ENCODE measurements at regions not wholly inside any gene's neighbourhood (a gene's known extent, or its start where the extent isn't known, plus 50 kb on each side); places are given as distances from the start of the nearest gene placed in this dataset.
A peak's percentile ranks its signal among the peaks of the same experiment; 100 is the strongest.

DNA sequence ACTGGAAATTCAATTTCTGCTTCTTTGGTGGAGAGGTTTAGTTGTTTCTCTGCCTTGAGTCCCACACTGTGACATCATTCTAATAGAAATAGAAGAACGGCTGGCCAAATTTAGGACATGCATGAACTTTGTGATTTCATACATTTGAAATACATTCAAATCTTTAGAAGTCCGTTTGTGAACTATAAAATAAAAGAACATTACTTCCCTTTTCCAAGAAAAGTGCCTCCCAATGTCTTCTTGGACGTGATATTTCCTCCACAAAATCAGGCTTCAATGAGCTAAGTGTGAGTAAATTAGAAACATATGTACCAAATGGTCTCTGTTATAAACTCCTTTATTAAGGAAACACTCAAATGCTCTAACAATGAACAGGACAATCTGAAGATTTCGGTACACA lies 314.5 kb upstream of the AKR1E2 start:
- H3K9me3 ChIP-seq (ENCODE audit: insufficient read depth, low read length, severe bottlenecking): no peaks in the 10 kb centered on the region
- no peak overlapping the region for H2AFZ ChIP-seq (ENCODE audit: low read depth, low read length)
- H3K9ac ChIP-seq (ENCODE audit: low read depth, low read length): no peak overlapping the region
- H3K36me3 ChIP-seq (ENCODE audit: insufficient read depth, low read length): no peaks in the 10 kb centered on the region
- ATAC-seq (ENCODE audit: insufficient read depth, low read depth): no peak
- H3K4me1 ChIP-seq (ENCODE audit: insufficient read depth, low read length): peaks cover 3% of the 10 kb centered on the region; the same call in 1 of the 2 replicates
- TF ChIP-seq EZH2 (IDR thresholded peaks at IDR 0.05; ENCODE audit: borderline replicate concordance, low read depth, low read length, severe bottlenecking) (no peak), CTCF (IDR thresholded peaks at IDR 0.05; ENCODE audit: borderline replicate concordance, extremely low read depth, low read length, poor library complexity, severe bottlenecking) (no peak)
- no peaks in the 10 kb centered on the region for H4K20me1 ChIP-seq (ENCODE audit: insufficient read depth, low read length)
- H3K27me3 ChIP-seq (ENCODE audit: insufficient read depth, low read length, poor library complexity): no peaks in the 10 kb centered on the region
- no peak overlapping the region for H3K27ac ChIP-seq (ENCODE audit: low read length)
- no peak overlapping the region for H3K4me2 ChIP-seq (ENCODE audit: insufficient read depth, low read length)
- no peaks in the 10 kb centered on the region for H3K79me2 ChIP-seq (ENCODE audit: insufficient read depth, low read length)
- no peak overlapping the region for H3K4me3 ChIP-seq (ENCODE audit: low read depth in 1 of 2, low read length in 2 of 2)
- no peak for DNase-seq

DNA sequence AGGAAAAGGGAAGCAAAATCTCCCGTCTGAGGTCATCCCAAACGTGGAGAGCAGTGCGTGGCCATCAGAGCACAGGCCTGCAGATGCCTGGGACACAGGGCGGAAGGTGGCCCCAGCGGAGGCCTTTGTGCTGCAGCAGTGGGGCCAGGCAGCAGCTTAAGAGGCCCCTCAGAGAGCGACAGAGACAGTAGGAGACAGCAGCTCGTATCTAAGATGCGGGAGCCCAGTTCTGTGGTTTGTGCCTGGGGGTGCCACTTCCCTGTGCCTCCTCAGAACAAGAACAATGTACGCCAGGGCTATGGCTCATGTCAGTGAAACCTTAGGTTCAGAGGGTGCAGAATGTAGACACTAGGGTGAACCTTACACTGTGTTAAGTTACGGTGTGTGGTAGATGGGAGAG lies 316.6 kb upstream of the AKR1E2 start:
- TF ChIP-seq EZH2 (IDR thresholded peaks at IDR 0.05; ENCODE audit: borderline replicate concordance, low read depth, low read length, severe bottlenecking) (no peak), CTCF (IDR thresholded peaks at IDR 0.05; ENCODE audit: borderline replicate concordance, extremely low read depth, low read length, poor library complexity, severe bottlenecking) (no peak)
- Histone ChIP-seq H3K27ac (ENCODE audit: low read length) (no peak overlapping the region), H4K20me1 (ENCODE audit: insufficient read depth, low read length) (no peaks in the 10 kb centered on the region), H3K4me3 (ENCODE audit: low read depth in 1 of 2, low read length in 2 of 2) (no peak overlapping the region), H3K4me1 (ENCODE audit: insufficient read depth, low read length) (peaks cover 3% of the 10 kb centered on the region; the same call in 1 of the 2 replicates), H3K27me3 (ENCODE audit: insufficient read depth, low read length, poor library complexity) (no peaks in the 10 kb centered on the region), H3K9ac (ENCODE audit: low read depth, low read length) (no peak overlapping the region), H3K79me2 (ENCODE audit: insufficient read depth, low read length) (no peaks in the 10 kb centered on the region), H3K36me3 (ENCODE audit: insufficient read depth, low read length) (no peaks in the 10 kb centered on the region), H3K4me2 (ENCODE audit: insufficient read depth, low read length) (no peak overlapping the region), H2AFZ (ENCODE audit: low read depth, low read length) (no peak overlapping the region; the same call in 1 of the 2 replicates), H3K9me3 (ENCODE audit: insufficient read depth, low read length, severe bottlenecking) (no peaks in the 10 kb centered on the region)
- peak; percentile 77 for ATAC-seq (ENCODE audit: insufficient read depth, low read depth)
- peak; percentile 58 for DNase-seq

- DNase-seq (no peak), ATAC-seq (ENCODE audit: insufficient read depth, low read depth) (no peak)
- Histone ChIP-seq H3K4me3 (ENCODE audit: low read depth in 1 of 2, low read length in 2 of 2) (no peak overlapping the region), H3K36me3 (ENCODE audit: insufficient read depth, low read length) (no peaks in the 10 kb centered on the region), H3K27ac (ENCODE audit: low read length) (no peak overlapping the region), H3K4me2 (ENCODE audit: insufficient read depth, low read length) (no peak overlapping the region), H2AFZ (ENCODE audit: low read depth, low read length) (no peak overlapping the region), H3K79me2 (ENCODE audit: insufficient read depth, low read length) (no peaks in the 10 kb centered on the region), H3K9me3 (ENCODE audit: insufficient read depth, low read length, severe bottlenecking) (no peaks in the 10 kb centered on the region), H3K9ac (ENCODE audit: low read depth, low read length) (no peak overlapping the region), H3K4me1 (ENCODE audit: insufficient read depth, low read length) (peaks cover 3% of the 10 kb centered on the region; the same call in 1 of the 2 replicates), H3K27me3 (ENCODE audit: insufficient read depth, low read length, poor library complexity) (no peaks in the 10 kb centered on the region), H4K20me1 (ENCODE audit: insufficient read depth, low read length) (no peaks in the 10 kb centered on the region)
- TF ChIP-seq EZH2 (IDR thresholded peaks at IDR 0.05; ENCODE audit: borderline replicate concordance, low read depth, low read length, severe bottlenecking) (no peak), CTCF (IDR thresholded peaks at IDR 0.05; ENCODE audit: borderline replicate concordance, extremely low read depth, low read length, poor library complexity, severe bottlenecking) (no peak)
These were observed 319.9 kb upstream of the AKR1E2 start for GRCh38 chr10:4506095-4506494.

DNA sequence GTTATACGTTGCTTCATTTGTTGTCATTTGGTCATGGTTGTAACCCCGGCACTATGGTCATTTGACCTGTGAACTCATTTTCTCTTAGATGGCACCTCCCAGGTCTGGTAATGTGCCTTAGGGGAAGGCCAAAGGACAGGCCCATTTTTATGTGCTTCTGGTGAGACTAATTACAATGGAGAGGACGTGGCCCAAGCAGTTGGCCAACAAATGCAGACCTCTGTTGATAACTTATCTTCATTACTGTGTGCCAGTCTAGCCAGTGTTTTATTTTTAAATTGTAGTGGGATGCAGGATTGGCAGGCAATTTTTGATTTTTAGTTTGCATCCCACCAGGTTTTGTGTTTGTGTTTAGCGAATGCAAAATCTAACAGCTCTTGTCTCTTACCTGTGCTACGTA lies 321.5 kb upstream of the AKR1E2 start:
- Histone ChIP-seq H3K36me3 (ENCODE audit: insufficient read depth, low read length) (no peaks in the 10 kb centered on the region), H3K9ac (ENCODE audit: low read depth, low read length) (no peak overlapping the region), H3K4me2 (ENCODE audit: insufficient read depth, low read length) (no peak overlapping the region), H3K27ac (ENCODE audit: low read length) (no peak overlapping the region), H4K20me1 (ENCODE audit: insufficient read depth, low read length) (no peaks in the 10 kb centered on the region), H2AFZ (ENCODE audit: low read depth, low read length) (no peak overlapping the region), H3K4me1 (ENCODE audit: insufficient read depth, low read length) (peaks cover 3% of the 10 kb centered on the region; the same call in 1 of the 2 replicates), H3K79me2 (ENCODE audit: insufficient read depth, low read length) (no peaks in the 10 kb centered on the region), H3K9me3 (ENCODE audit: insufficient read depth, low read length, severe bottlenecking) (no peaks in the 10 kb centered on the region), H3K4me3 (ENCODE audit: low read depth in 1 of 2, low read length in 2 of 2) (no peak overlapping the region), H3K27me3 (ENCODE audit: insufficient read depth, low read length, poor library complexity) (no peaks in the 10 kb centered on the region)
- TF ChIP-seq CTCF (IDR thresholded peaks at IDR 0.05; ENCODE audit: borderline replicate concordance, extremely low read depth, low read length, poor library complexity, severe bottlenecking) (no peak), EZH2 (IDR thresholded peaks at IDR 0.05; ENCODE audit: borderline replicate concordance, low read depth, low read length, severe bottlenecking) (no peak)
- no peak for DNase-seq
- ATAC-seq (ENCODE audit: insufficient read depth, low read depth): no peak

All from DND-41 (cell line).